NT2/D1 (cell line): ENCODE measurements at regions not wholly inside any gene's neighbourhood (a gene's known extent, or its start where the extent isn't known, plus 50 kb on each side); places are given as distances from the start of the nearest gene placed in this dataset.
A peak's percentile ranks its signal among the peaks of the same experiment; 100 is the strongest.
"Not testable (repeated sequence)": the region's sequence is repeated elsewhere in the genome, so short reads cannot be mapped to it uniquely, and the experiment has no call there.

ENCODE experiments used
- DNase-seq: peaks from one replicate; pipeline ENCODE4 v3.0.0-alpha.2; 2011; ENCODE audit warnings: low read depth, low spot score
- H3K27me3 ChIP-seq: 2 replicates; pipeline ENCODE4 v1.6.0; 2011; ENCODE audit warnings: mild to moderate bottlenecking; ENCODE audit not compliant: insufficient read length, insufficient read depth
- H3K36me3 ChIP-seq: 2 replicates; pipeline ENCODE4 v1.6.1; 2011; ENCODE audit warnings: mild to moderate bottlenecking, low read length, mixed read lengths; ENCODE audit not compliant: insufficient read depth, insufficient read length
- H3K4me1 ChIP-seq: 2 replicates; pipeline ENCODE4 v1.5.1; 2011; ENCODE audit not compliant: insufficient read depth, insufficient read length
- H3K4me3 ChIP-seq: 2 replicates; pipeline ENCODE4 v1.5.1; 2011; ENCODE audit warnings: low read depth; ENCODE audit not compliant: insufficient read length
- H3K9ac ChIP-seq: 2 replicates; pipeline ENCODE4 v1.6.0; 2011; ENCODE audit warnings: low read depth; ENCODE audit not compliant: insufficient read length
- H3K9me3 ChIP-seq: 2 replicates; pipeline ENCODE4 v1.5.1; 2011; ENCODE audit warnings: mild to moderate bottlenecking, low read length; ENCODE audit not compliant: insufficient read depth
- SUZ12 ChIP-seq: IDR thresholded peaks from 2 replicates; pipeline ENCODE4 v1.6.1; 2011; ENCODE audit not compliant: insufficient read length, insufficient read depth; ENCODE audit errors: extremely low read depth
- YY1 ChIP-seq: IDR thresholded peaks from 2 replicates; pipeline ENCODE4 v1.6.1; 2011; ENCODE audit not compliant: insufficient read length, insufficient read depth
- ZNF274 ChIP-seq: IDR thresholded peaks from 2 replicates; pipeline ENCODE4 v1.6.1; 2011; ENCODE audit warnings: mild to moderate bottlenecking, low read depth, low read length

GRCh38 chr12:9406564-9407424 lies 198.6 kb upstream of the PZP start:
- H3K9ac ChIP-seq: peak overlapping the region; percentile 73
- no peak for DNase-seq
- no peak for TF ChIP-seq ZNF274
- TF ChIP-seq YY1: no peak
- TF ChIP-seq SUZ12: no peak
- no peaks in the 10 kb centered on the region for H3K36me3 ChIP-seq
- H3K4me1 ChIP-seq: peaks cover 15% of the 10 kb centered on the region
- H3K27me3 ChIP-seq: no peaks in the 10 kb centered on the region
- H3K9me3 ChIP-seq: no peaks in the 10 kb centered on the region
- H3K4me3 ChIP-seq: peak overlapping the region; percentile 56

- Histone ChIP-seq H3K4me1 (peaks cover 15% of the 10 kb centered on the region), H3K4me3 (peak overlapping the region; percentile 56), H3K9ac (peak overlapping the region; percentile 73), H3K36me3 (no peaks in the 10 kb centered on the region), H3K9me3 (no peaks in the 10 kb centered on the region), H3K27me3 (no peaks in the 10 kb centered on the region)
- TF ChIP-seq YY1: no peak
- no peak for TF ChIP-seq SUZ12
- DNase-seq: no peak
Measured at GRCh38 chr12:9405886-9406563, 197.8 kb upstream of the PZP start.

- no peak for TF ChIP-seq YY1
- TF ChIP-seq ZNF274: no peak
- no peak for TF ChIP-seq SUZ12
- no peak for DNase-seq
- Histone ChIP-seq H3K9ac (peak overlapping the region; percentile 74), H3K9me3 (no peaks in the 10 kb centered on the region), H3K27me3 (no peaks in the 10 kb centered on the region), H3K4me1 (peaks cover 15% of the 10 kb centered on the region), H3K36me3 (no peaks in the 10 kb centered on the region), H3K4me3 (peak overlapping the region; percentile 37)
Measured at GRCh38 chr12:9404469-9405260, 196.5 kb upstream of the PZP start.

GRCh38 chr12:9404031-9404430 lies 195.8 kb upstream of the PZP start:
- no peak overlapping the region for H3K4me3 ChIP-seq
- H3K9me3 ChIP-seq: no peaks in the 10 kb centered on the region
- peaks cover 15% of the 10 kb centered on the region for H3K4me1 ChIP-seq
- H3K9ac ChIP-seq: no peak overlapping the region
- H3K36me3 ChIP-seq: no peaks in the 10 kb centered on the region
- no peaks in the 10 kb centered on the region for H3K27me3 ChIP-seq
- no peak for DNase-seq
- no peak for TF ChIP-seq ZNF274
- TF ChIP-seq SUZ12: no peak
- no peak for TF ChIP-seq YY1

- not testable (repeated sequence) for H3K9me3 ChIP-seq, DNase-seq, H3K4me3 ChIP-seq, H3K9ac ChIP-seq, H3K27me3 ChIP-seq, H3K36me3 ChIP-seq
- peaks cover 15% of the 10 kb centered on the region for H3K4me1 ChIP-seq
Measured at GRCh38 chr12:9402432-9403040, 194.3 kb upstream of the PZP start.

- H3K27me3 ChIP-seq, H3K36me3 ChIP-seq, H3K9ac ChIP-seq, H3K4me3 ChIP-seq, H3K4me1 ChIP-seq, DNase-seq, H3K9me3 ChIP-seq: not testable (repeated sequence)
Measured at GRCh38 chr12:9396367-9396766, 188.2 kb upstream of the PZP start.

GRCh38 chr12:9395220-9395619 lies 187.0 kb upstream of the PZP start:
- H3K27me3 ChIP-seq, H3K9me3 ChIP-seq, H3K4me3 ChIP-seq, H3K4me1 ChIP-seq, DNase-seq, H3K9ac ChIP-seq, H3K36me3 ChIP-seq: not testable (repeated sequence)
